ENCODE measurements at regions not wholly inside any gene's neighbourhood (a gene's known extent, or its start where the extent isn't known, plus 50 kb on each side); places are given as distances from the start of the nearest gene placed in this dataset.

- TF ChIP-seq ZNF512 (CRISPR knock-in tag; IDR thresholded peaks at IDR 0.05) = no peak
- no peak for TF ChIP-seq ZNF780A (CRISPR knock-in tag; IDR thresholded peaks at IDR 0.05)
- no peak for TF ChIP-seq ZBTB21 (CRISPR knock-in tag; IDR thresholded peaks at IDR 0.05)
Measured at GRCh38 chr2:6635296-6635695, 230.4 kb downstream of the CMPK2 start (continued).

GRCh38 chr2:6637330-6637729 is 228.4 kb downstream of the CMPK2 start:
- CTCF ChIA-PET (ENCODE audit: low intra/inter-chr PET ratio, low total read pairs) = no interaction called here
- TF ChIP-seq SIX1 (CRISPR knock-in tag; IDR thresholded peaks at IDR 0.05; ENCODE audit: borderline replicate concordance) (no peak), ISL2 (CRISPR knock-in tag; IDR thresholded peaks at IDR 0.05) (no peak), MXD4 (CRISPR knock-in tag; IDR thresholded peaks at IDR 0.05) (no peak), CHCHD3 (CRISPR knock-in tag; IDR thresholded peaks at IDR 0.05) (no peak), RBFOX2 (IDR thresholded peaks at IDR 0.05; ENCODE audit: low read depth, low read length) (no peak), TRAFD1 (CRISPR knock-in tag; IDR thresholded peaks at IDR 0.05; ENCODE audit: borderline replicate concordance) (no peak), SETDB1 (CRISPR knock-in tag; IDR thresholded peaks at IDR 0.05; ENCODE audit: borderline replicate concordance) (no peak), ZNF780A (CRISPR knock-in tag; IDR thresholded peaks at IDR 0.05) (no peak), ZC3H13 (CRISPR knock-in tag; IDR thresholded peaks at IDR 0.05) (no peak), NFYC (CRISPR knock-in tag; IDR thresholded peaks at IDR 0.05) (no peak), KLF12 (CRISPR knock-in tag; IDR thresholded peaks at IDR 0.05; ENCODE audit: borderline replicate concordance) (no peak), SNRNP70 (IDR thresholded peaks at IDR 0.05; ENCODE audit: low read depth, low read length) (no peak), PAWR (CRISPR knock-in tag; IDR thresholded peaks at IDR 0.05; ENCODE audit: borderline replicate concordance) (no peak), ZNF18 (CRISPR knock-in tag; IDR thresholded peaks at IDR 0.05; ENCODE audit: insufficient replicate concordance) (no peak)
- no peak for FAIRE-seq

More at GRCh38 chr2:6637330-6637729, 228.4 kb downstream of the CMPK2 start:
- Histone ChIP-seq H3K27ac (ENCODE audit: extremely low read length, insufficient read depth, low read length) (no peak overlapping the region), H3K4me2 (ENCODE audit: low read depth, low read length) (no peak overlapping the region), H2AFZ (ENCODE audit: low read length) (no peak overlapping the region), H3K9ac (ENCODE audit: insufficient read depth, low read depth, low read length) (no peak overlapping the region), H3K79me2 (ENCODE audit: insufficient read depth, low read length) (no peaks in the 10 kb centered on the region), H3K4me3 (replicated peaks in 1 of 3; ENCODE audit: insufficient read depth in 1 of 3, low read depth in 2 of 3, low read length in 3 of 3) (no peak overlapping the region), H4K20me1 (ENCODE audit: insufficient read depth, low read length) (no peaks in the 10 kb centered on the region), H3K36me3 (replicated peaks in 1 of 2; ENCODE audit: control insufficient read depth in 1 of 2, insufficient read depth in 2 of 2, low read length in 2 of 2) (no peaks in the 10 kb centered on the region), H3K9me3 (ENCODE audit: low read length) (no peaks in the 10 kb centered on the region; the same call in none of the 2 replicates), H3K27me3 (ENCODE audit: control insufficient read depth in 1 of 2, insufficient read depth in 2 of 2, low read length in 2 of 2) (no peaks in the 10 kb centered on the region), H3K4me1 (ENCODE audit: insufficient read depth, low read length) (no peaks in the 10 kb centered on the region)
- in situ Hi-C loops (cut with HindIII; ENCODE audit: extremely low pct_ligation_motif_present, low pct_unique_long_range_greater_than_20kb) (no loop called here), intact Hi-C loops (cut with micrococcal nuclease; ENCODE audit: unreplicated experiment) (no loop called here)
- no TSS peak for BruUV-seq (replicated peaks)
- WGBS (ENCODE audit: low lambda C conversion rate) = 12% methylated on average over 2 of the region's 2 CpGs
- ATAC-seq (no peak), DNase-seq (ENCODE audit: low spot score) (no peak)
- POLR2A ChIA-PET = no interaction called here

Measured in HepG2 (cell line).